ENCODE measurements at regions not wholly inside any gene's neighbourhood (a gene's known extent, or its start where the extent isn't known, plus 50 kb on each side); places are given as distances from the start of the nearest gene placed in this dataset.

DNA sequence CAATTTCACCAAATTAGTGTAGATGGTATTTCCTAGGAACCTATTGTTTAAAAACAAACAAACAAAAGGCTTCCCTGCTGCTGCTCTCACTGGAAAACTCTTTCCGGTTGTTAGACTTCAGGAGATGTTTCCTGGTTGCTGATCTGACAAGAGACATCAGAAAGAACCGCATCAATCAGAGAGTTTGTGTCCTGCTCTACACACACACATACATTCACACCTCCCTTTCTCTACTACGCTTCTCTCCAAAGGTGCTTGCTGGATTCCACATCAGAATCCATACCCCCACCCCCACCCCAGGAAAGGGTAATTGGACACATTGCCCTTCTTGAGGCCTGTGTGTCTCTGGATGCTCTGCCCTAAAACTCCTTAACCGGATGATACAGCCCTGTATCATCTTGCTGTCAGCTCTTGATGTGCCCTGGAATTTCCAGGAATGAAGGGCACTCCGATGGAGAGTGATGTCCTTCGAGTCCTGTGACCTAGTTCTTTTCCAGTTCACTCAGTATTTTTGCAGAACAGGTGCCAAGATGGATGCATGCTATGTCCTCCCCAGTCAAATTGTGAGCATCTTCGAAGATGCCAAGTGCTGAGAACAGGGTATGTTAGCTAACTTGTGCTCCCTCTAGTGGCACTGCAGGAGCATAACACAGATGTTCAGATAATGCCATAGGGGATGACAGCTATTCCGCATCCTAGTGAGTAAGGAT lies 113.7 kb upstream of the SLC35F3 start:
- Histone ChIP-seq H3K36me3 (no peaks in the 10 kb centered on the region), H3F3A (ENCODE audit: low read depth) (no peaks in the 10 kb centered on the region), H3K4me3 (no peak overlapping the region), H3K4me2 (no peak overlapping the region), H3K79me2 (ENCODE audit: low read depth) (no peaks in the 10 kb centered on the region), H3K4me1 (no peaks in the 10 kb centered on the region), H3K27me3 (no peaks in the 10 kb centered on the region), H3K9me3 (ENCODE audit: low read depth) (peaks cover 6% of the 10 kb centered on the region), H3K27ac (no peak overlapping the region), H2AFZ (replicated peaks) (peak overlapping the region; percentile 67), H3K9ac (no peak overlapping the region), H4K20me1 (ENCODE audit: low read depth) (no peaks in the 10 kb centered on the region)
- Mint-ChIP-seq H3K27me3 (ENCODE audit: insufficient read depth, low read depth) (peaks cover 5% of the 10 kb centered on the region), H3K27ac (no peak overlapping the region), H3K4me3 (no peak overlapping the region), H3K4me1 (no peaks in the 10 kb centered on the region), H3K9me3 (peaks cover 15% of the 10 kb centered on the region), H3K36me3 (no peaks in the 10 kb centered on the region)
- TF ChIP-seq, protein P1, sequence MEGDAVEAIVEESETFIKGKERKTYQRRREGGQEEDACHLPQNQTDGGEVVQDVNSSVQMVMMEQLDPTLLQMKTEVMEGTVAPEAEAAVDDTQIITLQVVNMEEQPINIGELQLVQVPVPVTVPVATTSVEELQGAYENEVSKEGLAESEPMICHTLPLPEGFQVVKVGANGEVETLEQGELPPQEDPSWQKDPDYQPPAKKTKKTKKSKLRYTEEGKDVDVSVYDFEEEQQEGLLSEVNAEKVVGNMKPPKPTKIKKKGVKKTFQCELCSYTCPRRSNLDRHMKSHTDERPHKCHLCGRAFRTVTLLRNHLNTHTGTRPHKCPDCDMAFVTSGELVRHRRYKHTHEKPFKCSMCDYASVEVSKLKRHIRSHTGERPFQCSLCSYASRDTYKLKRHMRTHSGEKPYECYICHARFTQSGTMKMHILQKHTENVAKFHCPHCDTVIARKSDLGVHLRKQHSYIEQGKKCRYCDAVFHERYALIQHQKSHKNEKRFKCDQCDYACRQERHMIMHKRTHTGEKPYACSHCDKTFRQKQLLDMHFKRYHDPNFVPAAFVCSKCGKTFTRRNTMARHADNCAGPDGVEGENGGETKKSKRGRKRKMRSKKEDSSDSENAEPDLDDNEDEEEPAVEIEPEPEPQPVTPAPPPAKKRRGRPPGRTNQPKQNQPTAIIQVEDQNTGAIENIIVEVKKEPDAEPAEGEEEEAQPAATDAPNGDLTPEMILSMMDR (IDR thresholded peaks at IDR 0.05) = peak; percentile 95
- TF ChIP-seq EZH2 (IDR thresholded peaks at IDR 0.05) = no peak
- DNase-seq (ENCODE audit: low spot score) = peak; percentile 73

DNA sequence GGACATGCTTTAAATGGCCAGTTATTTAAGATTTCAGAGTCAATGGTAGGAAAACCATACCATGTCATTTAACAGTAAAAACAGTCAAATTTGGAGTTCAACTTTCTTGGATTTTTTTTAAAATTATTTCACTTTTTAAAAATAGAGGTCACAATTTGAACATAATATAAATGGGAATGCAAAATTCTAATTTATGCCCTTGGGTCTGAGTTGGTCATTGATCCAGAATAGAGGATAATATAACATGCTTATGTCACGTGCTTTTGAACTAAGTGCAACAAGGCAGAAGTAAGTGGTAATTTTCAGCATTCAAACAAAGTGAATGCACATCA lies 113.1 kb upstream of the SLC35F3 start:
- no peaks in the 10 kb centered on the region for H3K4me1 Mint-ChIP-seq
- no peak for TF ChIP-seq EZH2 (IDR thresholded peaks at IDR 0.05)
- TF ChIP-seq EZH2phosphoT487 (IDR thresholded peaks at IDR 0.05) = no peak
- TF ChIP-seq, protein P1 (IDR thresholded peaks at IDR 0.05) = no peak

DNA sequence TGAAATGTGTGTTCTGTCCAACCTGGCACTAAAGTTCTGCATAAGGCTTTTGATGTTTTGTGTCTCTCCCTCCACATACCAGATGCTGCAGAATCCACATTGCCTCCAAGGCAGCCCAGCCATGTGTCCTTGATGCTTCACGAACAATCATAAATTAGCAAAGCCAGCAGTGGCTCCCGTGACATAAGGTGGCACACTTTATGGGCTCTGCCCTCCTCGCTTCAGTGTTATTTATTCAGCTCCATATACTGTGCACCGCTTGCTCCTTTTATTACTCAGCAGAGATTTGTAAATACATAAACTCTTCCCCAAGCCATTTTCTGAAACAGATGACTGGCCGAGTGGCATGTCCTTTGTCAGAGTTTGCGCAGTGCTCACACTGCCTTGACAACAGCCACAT lies 112.8 kb upstream of the SLC35F3 start:
- DNase-seq (ENCODE audit: low spot score) = no peak
- no peaks in the 10 kb centered on the region for H3K36me3 ChIP-seq
- Mint-ChIP-seq H3K9me3 (peaks cover 15% of the 10 kb centered on the region), H3K27ac (no peak overlapping the region), H3K36me3 (no peaks in the 10 kb centered on the region), H3K27me3 (ENCODE audit: insufficient read depth, low read depth) (peaks cover 5% of the 10 kb centered on the region), H3K4me1 (no peaks in the 10 kb centered on the region), H3K4me3 (no peak overlapping the region)
- H3K79me2 ChIP-seq (ENCODE audit: low read depth) = no peaks in the 10 kb centered on the region
- H3K27me3 ChIP-seq = no peaks in the 10 kb centered on the region
- no peaks in the 10 kb centered on the region for H3K4me1 ChIP-seq
- no peak overlapping the region for H3K9ac ChIP-seq
- no peak overlapping the region for H3K4me3 ChIP-seq
- peaks cover 6% of the 10 kb centered on the region for H3K9me3 ChIP-seq (ENCODE audit: low read depth)
- H4K20me1 ChIP-seq (ENCODE audit: low read depth) = no peaks in the 10 kb centered on the region
- no peak overlapping the region for H3K27ac ChIP-seq
- H3F3A ChIP-seq (ENCODE audit: low read depth) = no peaks in the 10 kb centered on the region
- no peak overlapping the region for H3K4me2 ChIP-seq
- TF ChIP-seq, protein P1 (IDR thresholded peaks at IDR 0.05) = no peak
- TF ChIP-seq EZH2 (IDR thresholded peaks at IDR 0.05) = no peak
- TF ChIP-seq EZH2phosphoT487 (IDR thresholded peaks at IDR 0.05) = no peak
- H2AFZ ChIP-seq (replicated peaks) = no peak overlapping the region

More for the DNA sequence above, 113.1 kb upstream of the SLC35F3 start:
- Histone ChIP-seq H3K9me3 (ENCODE audit: low read depth) (peaks cover 6% of the 10 kb centered on the region), H3K4me3 (no peak overlapping the region), H3K9ac (no peak overlapping the region), H3K27ac (no peak overlapping the region), H3K27me3 (no peaks in the 10 kb centered on the region), H3F3A (ENCODE audit: low read depth) (no peaks in the 10 kb centered on the region), H3K36me3 (no peaks in the 10 kb centered on the region), H4K20me1 (ENCODE audit: low read depth) (no peaks in the 10 kb centered on the region), H3K79me2 (ENCODE audit: low read depth) (no peaks in the 10 kb centered on the region), H2AFZ (replicated peaks) (no peak overlapping the region), H3K4me1 (no peaks in the 10 kb centered on the region), H3K4me2 (no peak overlapping the region)
- Mint-ChIP-seq H3K27me3 (ENCODE audit: insufficient read depth, low read depth) (peaks cover 5% of the 10 kb centered on the region), H3K9me3 (peaks cover 15% of the 10 kb centered on the region), H3K36me3 (no peaks in the 10 kb centered on the region), H3K27ac (no peak overlapping the region), H3K4me3 (no peak overlapping the region)
- DNase-seq (ENCODE audit: low spot score) = no peak

Data from neural progenitor cell (in vitro differentiated cells).